Esophagus squamous epithelium (tissue), 4 donors: ENCODE measurements at regions not wholly inside any gene's neighbourhood (a gene's known extent, or its start where the extent isn't known, plus 50 kb on each side); places are given as distances from the start of the nearest gene placed in this dataset.

Experiments
- CTCF ChIP-seq, 6 experiments: fragments of 450-650 bp in 4 of 6; fragments of 200-600 bp in 2 of 6; sonication (generic) in 2 of 6; IDR thresholded peaks; one replicate each; pipeline ENCODE4 v1.5.1; 2016 to 2019; ENCODE audit warnings: antibody characterized with exemption in 6 of 6, mild to moderate bottlenecking in 4 of 6, moderate library complexity in 4 of 6
- POLR2A ChIP-seq, 4 donors: fragments of 450-650 bp; IDR thresholded peaks; one replicate each; pipeline ENCODE4 v1.6.1; 2017; ENCODE audit warnings: antibody characterized with exemption in 4 of 4, mild to moderate bottlenecking in 4 of 4, moderate library complexity in 3 of 4

GRCh38 chr1:90480271-90480835, 236.7 kb downstream of the BARHL2 start:
- TF ChIP-seq CTCF (IDR thresholded peaks at IDR 0.05) = no peak
- TF ChIP-seq POLR2A (IDR thresholded peaks at IDR 0.05) = no peak
